Calu3 (cell line): ENCODE measurements at regions not wholly inside any gene's neighbourhood (a gene's known extent, or its start where the extent isn't known, plus 50 kb on each side); places are given as distances from the start of the nearest gene placed in this dataset.
A peak's percentile ranks its signal among the peaks of the same experiment; 100 is the strongest.

Experiments
- BruUV-seq: library from RNA; stranded (reverse); fragments of 400-500 nt; replicated peaks from 2 replicates; lab custom pipeline; 2021; lab: Mats Ljungman, UMichigan
- CTCF ChIA-PET: fragments of 300-600 bp; sonication (Branson Sonifier 250); formaldehyde crosslinking; loops from one replicate; lab custom pipeline; 2022; ENCODE audit warnings: antibody characterized with exemption; lab: Charles Lee
- DNase-seq: peaks from one replicate; pipeline ENCODE4 v3.0.0; 2022
- H3K27ac Mint-ChIP-seq: one replicate; pipeline ENCODE4 v1.8.0; 2022; ENCODE audit warnings: mixed read lengths; ENCODE audit not compliant: unreplicated experiment
- H3K27me3 Mint-ChIP-seq: one replicate; pipeline ENCODE4 v1.8.0; 2022; ENCODE audit warnings: mixed read lengths; ENCODE audit not compliant: unreplicated experiment
- H3K36me3 Mint-ChIP-seq: one replicate; pipeline ENCODE4 v1.8.0; 2022; ENCODE audit warnings: mild to moderate bottlenecking, moderate library complexity, mixed read lengths; ENCODE audit not compliant: insufficient read depth, unreplicated experiment
- H3K4me1 Mint-ChIP-seq: one replicate; pipeline ENCODE4 v1.8.0; 2022; ENCODE audit warnings: mild to moderate bottlenecking, low read depth, mixed read lengths; ENCODE audit not compliant: unreplicated experiment
- H3K4me3 Mint-ChIP-seq: one replicate; pipeline ENCODE4 v1.8.0; 2022; ENCODE audit warnings: mild to moderate bottlenecking, low read depth, moderate library complexity, mixed read lengths; ENCODE audit not compliant: unreplicated experiment
- H3K9me3 Mint-ChIP-seq: one replicate; pipeline ENCODE4 v1.8.0; 2022; ENCODE audit warnings: low read depth, mixed read lengths; ENCODE audit not compliant: unreplicated experiment
- intact Hi-C: fragments of 100-400 bp; cut with micrococcal nuclease; formaldehyde crosslinking; loops from one replicate; pipeline ENCODE4 v1.10.0; 2022; ENCODE audit not compliant: unreplicated experiment
- TF ChIP-seq, protein P1 (sequence below): fragments of 200-600 bp; IDR thresholded peaks from one replicate; pipeline ENCODE4 v1.8.0; 2022; ENCODE audit warnings: antibody characterized with exemption; ENCODE audit not compliant: unreplicated experiment

DNA sequence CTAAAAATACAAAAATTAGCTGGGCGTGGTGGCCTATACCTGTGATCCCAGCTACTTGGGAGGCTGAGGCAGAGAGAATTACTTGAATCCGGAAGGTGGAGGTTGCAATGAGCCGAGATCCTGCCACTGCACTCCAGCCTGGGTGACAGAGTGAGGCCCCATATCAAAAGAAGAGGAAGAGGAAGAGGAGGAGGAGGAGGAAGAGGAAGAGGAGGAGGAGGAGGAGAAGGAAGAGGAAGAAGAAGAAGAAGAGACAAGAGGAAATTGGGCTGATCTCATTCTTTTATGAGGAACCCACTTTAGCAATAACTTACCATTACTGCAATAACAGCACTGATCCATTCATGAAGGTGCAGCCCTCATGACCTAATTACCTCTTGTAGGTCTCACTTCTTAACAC is 138.9 kb upstream of the GIMD1 start:
- H3K4me3 Mint-ChIP-seq = no peak overlapping the region
- no peak overlapping the region for H3K27ac Mint-ChIP-seq
- H3K4me1 Mint-ChIP-seq = no peaks in the 10 kb centered on the region
- TF ChIP-seq, protein P1, sequence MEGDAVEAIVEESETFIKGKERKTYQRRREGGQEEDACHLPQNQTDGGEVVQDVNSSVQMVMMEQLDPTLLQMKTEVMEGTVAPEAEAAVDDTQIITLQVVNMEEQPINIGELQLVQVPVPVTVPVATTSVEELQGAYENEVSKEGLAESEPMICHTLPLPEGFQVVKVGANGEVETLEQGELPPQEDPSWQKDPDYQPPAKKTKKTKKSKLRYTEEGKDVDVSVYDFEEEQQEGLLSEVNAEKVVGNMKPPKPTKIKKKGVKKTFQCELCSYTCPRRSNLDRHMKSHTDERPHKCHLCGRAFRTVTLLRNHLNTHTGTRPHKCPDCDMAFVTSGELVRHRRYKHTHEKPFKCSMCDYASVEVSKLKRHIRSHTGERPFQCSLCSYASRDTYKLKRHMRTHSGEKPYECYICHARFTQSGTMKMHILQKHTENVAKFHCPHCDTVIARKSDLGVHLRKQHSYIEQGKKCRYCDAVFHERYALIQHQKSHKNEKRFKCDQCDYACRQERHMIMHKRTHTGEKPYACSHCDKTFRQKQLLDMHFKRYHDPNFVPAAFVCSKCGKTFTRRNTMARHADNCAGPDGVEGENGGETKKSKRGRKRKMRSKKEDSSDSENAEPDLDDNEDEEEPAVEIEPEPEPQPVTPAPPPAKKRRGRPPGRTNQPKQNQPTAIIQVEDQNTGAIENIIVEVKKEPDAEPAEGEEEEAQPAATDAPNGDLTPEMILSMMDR = no peak
- no peaks in the 10 kb centered on the region for H3K36me3 Mint-ChIP-seq
- no peak for DNase-seq
- no peaks in the 10 kb centered on the region for H3K9me3 Mint-ChIP-seq
- no TSS peak for BruUV-seq
- no peaks in the 10 kb centered on the region for H3K27me3 Mint-ChIP-seq
- CTCF ChIA-PET = no interaction called here
- intact Hi-C loops = no loop called here

DNA sequence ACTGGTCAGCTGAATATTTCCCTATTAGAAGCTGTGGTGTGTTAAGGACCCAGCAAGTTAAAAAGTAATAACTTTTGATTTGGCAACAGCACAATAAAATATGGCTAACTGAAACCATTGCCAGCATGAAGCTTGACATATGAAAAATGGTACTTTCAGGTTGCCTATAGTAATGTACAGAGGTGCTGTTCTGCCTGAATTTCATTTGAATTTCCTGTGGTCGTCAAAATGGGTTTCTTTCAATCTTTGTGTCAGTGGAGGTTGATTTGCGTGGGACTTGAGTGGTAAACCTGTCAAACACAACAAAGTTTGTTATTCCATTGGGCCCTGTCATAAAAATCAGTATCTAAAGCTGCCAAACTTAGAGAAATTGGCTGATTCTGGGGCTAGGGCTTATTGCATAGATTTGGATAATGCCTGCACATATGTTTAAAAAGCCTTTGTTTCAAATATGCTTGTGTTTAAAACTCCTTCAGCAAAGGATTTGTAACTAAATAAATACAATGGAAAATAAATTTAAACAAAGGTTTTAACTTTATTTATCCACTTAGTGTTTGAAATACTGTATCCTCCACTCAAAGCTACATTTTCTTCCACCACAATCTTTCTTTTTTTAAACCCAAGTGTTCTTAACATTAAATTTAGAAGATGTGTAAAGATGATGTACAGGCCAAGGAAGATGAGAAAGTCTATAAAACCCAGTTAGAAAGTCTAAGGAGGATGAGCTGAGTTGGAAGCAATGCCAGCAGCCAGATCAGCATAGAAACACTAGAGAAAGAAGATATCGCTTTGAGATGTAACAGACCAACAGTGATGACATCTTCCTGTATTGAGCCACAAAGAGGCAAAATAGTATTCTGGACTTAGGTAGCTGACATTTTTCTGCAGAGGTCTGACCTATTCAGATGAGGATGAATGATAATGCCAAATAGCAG is 134.8 kb upstream of the GIMD1 start:
- no peak for DNase-seq
- CTCF ChIA-PET = interaction anchor here (1.1 kb wide), 1 partner anchor 138 kb away, joined by 3 read pairs; no protein-coding TSS in a partner anchor
- Mint-ChIP-seq H3K4me1 (no peaks in the 10 kb centered on the region), H3K36me3 (no peaks in the 10 kb centered on the region), H3K27me3 (no peaks in the 10 kb centered on the region), H3K4me3 (no peak overlapping the region), H3K27ac (no peak overlapping the region), H3K9me3 (no peaks in the 10 kb centered on the region)
- intact Hi-C loops = loop anchor here (2.0 to 5.0 kb wide), 3 partner anchors 237 to 394 kb away; no protein-coding TSS in a partner anchor
- no TSS peak for BruUV-seq
- TF ChIP-seq, protein P1 = no peak

DNA sequence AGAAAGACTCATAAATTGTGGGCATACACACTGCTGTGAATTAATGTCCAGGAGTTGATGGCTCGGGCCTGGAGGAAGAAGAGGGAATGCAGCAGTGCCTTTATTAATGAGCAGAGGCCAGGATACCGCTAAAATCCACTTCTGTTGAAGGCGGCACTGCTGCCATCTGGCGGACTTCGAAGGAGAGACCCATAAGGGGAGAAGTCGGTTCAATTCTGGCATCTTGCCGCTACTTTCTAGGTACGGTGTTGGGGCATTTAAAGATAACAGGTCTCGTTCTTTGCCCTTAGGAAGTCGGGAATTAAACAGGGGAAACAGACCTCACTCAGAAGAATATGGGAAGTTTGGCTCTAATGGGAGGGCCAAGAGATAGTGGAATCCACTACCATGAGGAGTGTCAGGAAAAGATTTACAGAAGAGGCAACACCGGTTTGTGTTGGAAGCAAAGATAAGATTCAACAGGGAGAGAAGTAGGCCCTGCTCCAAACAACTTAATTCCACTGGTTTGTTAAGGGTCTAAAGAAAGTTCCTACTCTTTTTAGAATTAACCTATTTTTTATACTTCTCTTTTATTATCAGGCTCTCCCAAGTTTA is 133.6 kb upstream of the GIMD1 start:
- no peaks in the 10 kb centered on the region for H3K9me3 Mint-ChIP-seq
- intact Hi-C loops = loop anchor here (1.0 to 5.0 kb wide), 4 partner anchors 133 to 395 kb away; no protein-coding TSS in a partner anchor
- no TSS peak for BruUV-seq
- no peaks in the 10 kb centered on the region for H3K4me1 Mint-ChIP-seq
- TF ChIP-seq, protein P1 = peak; percentile 66
- CTCF ChIA-PET = interaction anchor here (1.1 kb wide), 1 partner anchor 137 kb away, joined by 3 read pairs; no protein-coding TSS in a partner anchor
- no peak overlapping the region for H3K27ac Mint-ChIP-seq
- H3K36me3 Mint-ChIP-seq = no peaks in the 10 kb centered on the region
- DNase-seq = peak; percentile 61
- H3K4me3 Mint-ChIP-seq = peak overlapping the region; percentile 14
- no peaks in the 10 kb centered on the region for H3K27me3 Mint-ChIP-seq

DNA sequence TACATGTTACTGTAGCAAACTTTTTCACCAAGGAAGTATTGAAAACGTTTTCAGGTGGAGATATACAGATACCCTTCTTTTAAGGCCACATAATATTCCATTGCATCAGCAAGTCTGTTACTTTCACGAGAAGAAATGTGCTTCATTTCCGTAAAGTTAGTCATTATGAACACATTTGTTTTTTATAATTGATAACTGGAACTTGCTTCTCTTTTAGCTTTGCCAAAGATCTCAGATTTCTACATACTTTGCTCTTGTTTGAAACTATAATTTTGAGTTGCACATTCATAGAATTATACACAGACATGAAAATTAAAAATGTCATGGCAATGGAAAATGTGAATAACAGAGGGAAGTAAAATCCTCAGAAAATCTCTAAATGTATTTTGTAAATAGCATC is 128.7 kb upstream of the GIMD1 start:
- H3K36me3 Mint-ChIP-seq = no peaks in the 10 kb centered on the region
- CTCF ChIA-PET = no interaction called here
- intact Hi-C loops = no loop called here
- DNase-seq = no peak
- H3K27me3 Mint-ChIP-seq = no peaks in the 10 kb centered on the region
- H3K4me1 Mint-ChIP-seq = no peaks in the 10 kb centered on the region
- H3K4me3 Mint-ChIP-seq = no peak overlapping the region
- H3K27ac Mint-ChIP-seq = no peak overlapping the region
- BruUV-seq = no TSS peak
- no peaks in the 10 kb centered on the region for H3K9me3 Mint-ChIP-seq
- TF ChIP-seq, protein P1 = no peak
